GM18873 (cell line): ENCODE measurements at regions not wholly inside any gene's neighbourhood (a gene's known extent, or its start where the extent isn't known, plus 50 kb on each side); places are given as distances from the start of the nearest gene placed in this dataset.

ENCODE experiments used
- ATAC-seq: cut with Tn5 transposase; IDR thresholded peaks from one replicate; pipeline ENCODE4 v1.9.1; 2021; ENCODE audit warnings: mild to moderate bottlenecking, moderate library complexity, moderate number of reproducible peaks; ENCODE audit not compliant: unreplicated experiment, low FRiP score

DNA sequence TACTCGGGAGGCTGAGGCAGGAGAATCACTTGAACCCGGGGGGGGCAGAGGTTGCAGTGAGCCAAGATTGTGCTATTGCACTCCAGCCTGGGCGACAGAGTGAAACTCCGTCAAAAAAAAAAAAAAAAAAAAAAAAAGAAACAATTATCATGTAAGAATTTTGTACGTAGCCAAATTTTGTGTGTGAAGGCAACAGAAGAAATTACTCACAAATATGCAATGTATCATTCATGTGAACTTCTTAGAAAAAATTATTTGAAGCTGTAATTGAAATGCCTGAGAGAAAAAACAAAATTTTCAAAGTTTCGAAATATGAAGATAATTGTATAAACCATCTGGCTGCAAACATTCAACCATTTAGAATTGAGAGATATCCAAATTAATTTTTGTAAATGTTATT is 204.8 kb upstream of the PARD3B start:
- no peak for ATAC-seq

DNA sequence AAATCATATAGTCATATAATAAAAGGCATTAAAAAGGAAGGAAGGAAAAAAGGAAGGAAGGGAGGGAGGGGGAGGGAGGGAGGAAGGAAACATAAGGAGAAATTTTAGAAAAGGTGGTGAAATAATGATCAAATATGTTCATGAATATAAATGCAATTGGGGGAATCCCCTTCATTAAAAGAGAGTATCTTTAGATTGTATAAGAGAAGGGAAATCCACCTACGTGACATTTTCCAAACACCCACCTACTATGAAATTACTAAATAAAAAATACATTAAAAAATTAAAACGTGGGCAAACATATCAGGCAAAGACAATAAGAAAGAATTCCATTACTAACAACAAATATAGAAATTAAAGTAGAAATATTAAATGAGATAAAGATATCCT is 203.4 kb upstream of the PARD3B start:
- ATAC-seq, result no peak

DNA sequence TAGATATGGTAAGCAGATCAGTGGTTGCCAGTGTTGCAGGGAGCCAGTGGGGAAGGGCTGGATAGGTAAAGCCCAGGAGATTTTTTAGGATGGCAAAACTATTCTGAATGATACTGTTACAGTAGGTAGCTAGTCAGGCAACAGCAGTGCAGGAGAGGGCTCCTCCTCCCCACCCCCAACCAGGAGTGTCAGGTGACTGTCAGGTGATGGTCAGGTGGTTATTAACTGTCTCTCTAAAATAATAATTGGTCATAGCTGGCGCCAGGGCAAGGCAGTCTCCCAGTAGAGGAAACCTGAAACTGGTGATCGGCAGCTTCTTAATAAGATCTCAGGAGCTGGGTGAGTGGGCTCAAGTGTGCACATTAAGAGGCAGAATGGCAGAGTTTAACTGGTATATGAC is 201.6 kb upstream of the PARD3B start:
- no peak for ATAC-seq

DNA sequence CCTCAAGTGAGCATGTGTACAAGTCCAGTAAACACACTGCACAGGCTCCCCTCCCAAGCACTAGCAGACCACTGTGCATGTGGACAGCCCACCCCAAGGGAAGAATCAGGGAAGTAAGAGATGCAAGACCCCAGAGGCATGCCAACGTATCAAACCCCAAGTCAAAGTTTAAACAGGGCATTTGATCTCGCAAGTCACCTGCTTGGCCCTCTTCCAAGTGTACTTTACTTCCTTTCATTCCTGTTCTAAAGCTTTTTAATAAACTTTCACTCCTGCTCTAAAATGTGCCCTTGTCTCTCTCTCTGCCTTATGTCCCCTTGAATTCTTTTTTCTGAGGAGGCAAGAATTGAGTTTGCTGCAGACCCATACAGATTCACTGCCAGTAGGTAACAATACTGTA is 201.2 kb upstream of the PARD3B start:
- ATAC-seq, result no peak

DNA sequence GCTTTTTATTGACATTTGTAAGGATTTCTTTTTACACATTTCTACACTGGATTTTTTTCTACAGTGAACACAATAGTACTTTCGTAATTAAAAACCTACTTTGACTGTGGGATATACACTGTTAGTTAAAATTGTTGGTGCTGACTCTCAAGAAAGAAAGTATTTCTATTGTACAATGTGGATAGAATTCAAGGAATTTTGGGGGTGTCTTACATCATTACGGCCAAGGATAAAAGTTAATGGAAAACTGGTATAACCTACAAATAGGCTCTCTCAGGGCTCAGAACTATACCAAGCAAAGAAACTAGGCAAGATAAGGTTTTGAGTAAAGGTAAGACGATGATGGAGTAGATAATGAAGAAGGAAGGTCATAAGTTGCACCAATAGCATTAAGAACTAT is 198.4 kb upstream of the PARD3B start:
- no peak for ATAC-seq

DNA sequence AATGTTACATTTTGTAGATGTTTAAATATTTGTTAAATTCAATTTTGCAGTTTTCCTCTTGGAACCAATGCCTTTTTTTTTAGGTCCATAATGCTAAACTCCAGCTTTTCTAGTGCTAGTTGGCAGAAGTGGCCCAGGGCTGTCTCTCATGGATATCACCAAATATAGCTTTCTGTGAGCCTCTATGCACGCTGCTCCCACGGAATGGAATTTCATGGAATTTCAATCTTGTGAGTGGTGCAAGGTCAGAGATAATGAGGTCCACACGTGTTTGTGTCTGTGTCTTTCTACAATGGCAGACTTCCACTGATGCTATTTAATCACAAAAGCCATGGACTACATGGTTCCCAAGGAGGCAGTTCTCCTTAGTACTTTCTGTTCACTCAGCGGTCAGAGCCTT is 191.5 kb upstream of the PARD3B start:
- ATAC-seq, result no peak

DNA sequence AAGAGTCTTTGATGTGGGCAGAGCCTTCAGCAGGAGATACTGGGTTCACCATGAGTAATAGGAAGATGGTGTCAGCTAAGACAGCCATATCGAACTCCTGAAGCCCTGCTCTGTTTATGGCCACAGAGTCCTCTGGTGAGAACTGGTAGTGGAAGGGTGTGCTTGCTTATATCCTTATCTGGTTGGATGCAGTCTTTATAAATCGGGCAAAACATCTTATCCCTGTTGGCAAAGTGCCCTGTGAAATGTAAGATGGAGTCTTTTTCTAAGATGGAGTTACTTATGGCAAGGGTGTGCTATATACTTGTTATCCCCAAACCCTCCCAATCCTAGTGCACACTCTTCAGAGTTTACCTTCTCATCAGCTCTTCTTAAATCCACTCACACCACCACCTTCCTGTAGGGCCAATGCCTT is 190.8 kb upstream of the PARD3B start:
- no peak for ATAC-seq

DNA sequence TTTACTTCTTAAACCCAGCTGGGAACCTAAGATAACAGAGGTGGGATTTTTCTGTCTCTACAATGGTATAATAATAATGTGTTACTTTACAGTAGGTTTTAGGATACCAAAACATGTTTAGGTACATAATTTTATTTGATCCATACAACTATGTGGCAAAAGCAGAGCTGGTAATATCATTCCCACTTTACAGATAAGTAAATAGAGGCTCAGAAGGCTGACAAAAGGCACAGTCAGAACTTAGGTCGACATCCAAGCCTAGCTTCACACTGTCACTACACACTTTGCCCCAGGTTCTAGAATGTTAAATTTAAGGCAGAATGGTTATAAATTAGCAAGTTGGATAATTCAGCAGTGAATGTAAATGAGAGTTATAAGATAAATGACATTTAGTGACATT is 189.6 kb upstream of the PARD3B start:
- no peak for ATAC-seq

DNA sequence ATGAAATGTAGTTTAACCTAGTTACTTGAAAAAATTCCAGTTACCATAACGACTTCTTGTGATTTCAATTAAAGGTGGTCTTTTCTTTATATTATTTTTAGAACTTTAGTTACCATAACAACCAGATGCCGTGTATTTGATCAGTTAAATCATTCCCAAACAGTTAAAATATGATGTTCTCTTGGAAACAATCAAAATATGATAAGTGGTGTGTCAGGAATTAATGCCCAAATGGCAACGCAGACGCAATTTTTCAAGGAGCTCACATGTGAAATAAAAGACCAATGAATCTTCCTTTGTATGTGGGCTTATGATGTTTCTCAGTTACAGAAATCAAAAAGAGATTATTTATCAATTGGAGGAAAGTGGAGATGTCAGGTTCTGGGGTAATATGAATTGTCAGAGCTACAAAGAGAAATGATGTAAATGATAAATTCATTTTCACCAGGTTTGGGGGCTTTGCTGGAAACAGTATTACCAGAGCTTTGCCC is 189.1 kb upstream of the PARD3B start:
- no peak for ATAC-seq

DNA sequence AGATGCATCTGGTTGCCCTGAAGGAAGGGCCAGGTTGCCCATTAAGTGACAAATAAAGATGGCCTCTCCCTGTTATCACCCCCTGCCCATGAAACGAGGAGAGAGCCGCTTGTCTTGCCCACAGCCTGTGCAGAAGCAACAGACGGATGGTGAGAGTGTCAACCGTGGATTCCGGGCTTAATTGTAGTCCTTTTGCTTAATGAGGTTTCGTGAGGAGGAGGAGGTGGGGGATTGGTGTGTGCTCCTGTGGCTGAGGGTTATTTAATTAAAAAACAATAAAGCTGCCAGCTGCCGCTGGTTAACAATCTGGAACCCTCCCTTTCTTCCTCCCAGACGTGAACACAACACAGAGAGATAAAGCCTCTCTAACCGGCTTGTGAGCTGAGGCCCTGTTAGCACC is 188.0 kb upstream of the PARD3B start:
- no peak for ATAC-seq

DNA sequence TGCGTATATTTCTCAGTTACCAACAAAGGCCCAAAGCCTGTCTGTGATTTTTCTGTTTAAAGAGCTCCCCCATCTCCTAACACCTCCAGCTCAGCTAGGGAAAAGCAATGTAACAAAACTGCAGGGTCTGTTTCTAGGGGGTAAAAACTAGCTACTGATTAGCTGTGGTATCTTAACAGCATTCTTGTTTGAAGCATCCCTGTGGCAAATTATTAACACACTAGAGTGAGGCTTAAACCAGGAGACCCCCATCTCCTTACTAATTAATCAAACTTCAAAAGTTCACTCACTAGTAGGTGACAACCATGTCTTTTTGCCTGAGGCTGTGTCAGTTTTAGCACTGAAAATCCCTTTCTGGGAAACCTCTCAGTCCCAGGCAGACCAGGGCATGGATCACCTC is 186.2 kb upstream of the PARD3B start:
- no peak for ATAC-seq

DNA sequence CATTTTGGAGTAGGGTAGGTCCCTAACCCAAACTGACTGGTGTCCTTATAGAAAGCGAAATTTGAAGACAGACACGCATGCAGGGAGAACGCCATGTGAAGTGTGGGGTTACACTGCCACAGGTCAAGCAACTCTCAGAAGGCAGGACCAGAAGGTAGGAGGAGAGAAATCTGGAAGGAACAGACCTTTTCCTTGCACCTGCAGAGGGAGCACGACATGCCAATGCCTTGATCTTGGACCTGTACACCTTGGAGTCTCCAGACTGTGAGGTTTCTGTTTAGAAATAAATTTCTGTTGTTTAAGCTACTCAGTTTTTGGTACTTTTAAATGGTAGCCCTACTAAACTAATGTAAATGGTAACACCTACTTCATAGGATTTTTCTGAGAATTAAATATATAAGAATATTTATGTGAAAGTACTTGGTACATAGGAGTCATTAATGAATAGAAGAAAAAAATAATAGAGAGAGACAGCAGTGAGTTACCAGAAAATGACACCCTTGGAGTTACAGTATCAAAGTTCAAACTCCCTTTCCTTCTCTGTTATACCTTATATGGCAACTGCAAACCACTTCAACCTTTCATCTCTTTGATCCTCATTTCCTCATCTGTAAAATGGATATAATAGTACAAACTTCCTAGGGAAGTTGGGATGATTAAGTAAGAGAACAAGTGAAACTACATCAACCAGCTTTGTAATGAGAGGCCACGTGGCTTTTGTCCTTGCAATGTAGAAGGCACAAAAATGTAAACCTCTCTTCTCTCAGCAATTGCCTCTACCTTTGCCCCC is 184.9 kb upstream of the PARD3B start:
- ATAC-seq, result no peak

DNA sequence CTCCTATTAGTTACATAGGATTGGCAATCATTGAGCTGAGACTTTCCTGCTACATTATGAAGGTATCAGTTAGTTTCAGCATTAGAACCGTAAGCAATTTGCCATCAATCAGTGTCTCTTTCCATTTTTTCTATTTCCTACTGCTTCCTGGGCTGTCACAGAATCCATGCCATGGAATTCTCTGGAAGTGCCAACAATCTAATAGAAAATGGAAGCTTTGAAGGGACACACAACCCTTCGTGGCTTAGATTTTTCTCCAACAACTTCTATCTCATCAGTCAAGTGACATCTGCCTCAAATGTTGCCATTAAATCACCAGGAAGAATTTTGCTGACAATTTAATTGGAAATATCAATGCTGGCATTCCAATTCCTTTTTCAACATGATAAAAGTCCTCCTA is 183.5 kb upstream of the PARD3B start:
- ATAC-seq, result no peak

DNA sequence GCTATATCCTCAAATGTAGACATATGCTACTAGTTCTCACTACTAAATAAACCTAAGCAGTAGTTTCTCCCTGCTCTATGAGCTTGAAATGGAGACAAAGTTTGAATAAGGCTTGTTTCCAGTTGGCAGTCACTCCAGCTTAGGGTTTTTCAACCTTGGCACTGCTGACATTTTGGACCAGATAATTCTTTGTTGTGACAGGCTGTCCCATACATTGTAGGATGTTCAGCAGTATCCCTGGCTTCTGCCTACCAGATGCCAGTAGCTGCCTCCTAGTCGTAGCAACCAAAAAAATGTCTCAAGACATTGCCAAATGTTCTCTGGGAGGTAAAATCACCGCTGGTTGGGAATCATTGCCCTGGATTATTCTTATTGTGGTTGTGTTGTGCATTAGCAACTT is 182.7 kb upstream of the PARD3B start:
- no peak for ATAC-seq

DNA sequence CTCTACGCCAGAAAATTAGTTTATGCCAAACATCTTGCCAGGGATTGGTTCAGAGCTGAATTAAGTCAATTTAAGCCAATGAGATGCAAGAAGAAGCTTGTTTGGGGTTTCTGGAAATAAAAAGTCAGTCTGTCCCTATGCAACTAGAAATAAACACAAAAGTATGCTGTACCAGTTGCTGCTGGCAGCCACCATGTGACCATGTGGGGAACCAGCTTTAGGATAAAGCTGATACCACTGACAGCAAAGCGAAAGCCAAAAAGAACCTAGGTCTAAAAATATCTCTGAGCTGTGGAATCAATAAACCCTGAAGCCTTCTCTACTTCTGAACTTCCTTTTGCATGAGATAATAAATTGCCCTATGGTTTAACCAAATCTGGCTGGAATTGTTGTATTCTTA is 181.8 kb upstream of the PARD3B start:
- ATAC-seq, result no peak

DNA sequence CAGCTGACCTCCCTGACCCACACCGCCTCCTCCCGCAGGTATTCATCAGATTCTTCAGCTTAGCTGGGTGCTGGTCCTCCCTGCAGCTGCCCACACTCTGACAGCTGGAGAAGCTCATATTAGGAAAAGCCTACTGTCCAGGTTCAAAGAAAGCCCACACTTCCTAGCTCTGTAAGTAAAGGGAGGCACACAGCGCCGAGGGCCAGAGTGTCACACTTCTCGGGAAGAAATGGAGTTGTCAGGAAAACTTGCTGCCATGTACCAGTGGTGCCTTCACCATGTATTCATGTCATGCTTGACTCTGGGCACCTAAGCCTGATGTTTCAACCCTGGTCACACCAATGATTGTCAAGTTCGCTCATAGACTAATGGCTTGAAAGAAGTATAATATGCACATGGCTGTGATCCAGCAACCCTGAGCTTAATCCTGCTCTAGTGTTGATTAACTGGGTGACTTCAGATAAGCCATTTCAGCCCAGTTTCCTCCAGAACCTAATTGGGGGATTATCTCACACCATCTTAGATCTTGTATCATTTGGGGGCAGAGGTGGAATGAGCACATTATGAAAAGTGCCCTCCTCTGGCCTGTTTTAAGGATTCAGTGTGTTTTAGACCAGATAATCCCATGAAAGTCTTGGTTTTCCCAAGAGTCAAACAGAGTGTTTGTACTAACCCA is 180.3 kb upstream of the PARD3B start:
- no peak for ATAC-seq

DNA sequence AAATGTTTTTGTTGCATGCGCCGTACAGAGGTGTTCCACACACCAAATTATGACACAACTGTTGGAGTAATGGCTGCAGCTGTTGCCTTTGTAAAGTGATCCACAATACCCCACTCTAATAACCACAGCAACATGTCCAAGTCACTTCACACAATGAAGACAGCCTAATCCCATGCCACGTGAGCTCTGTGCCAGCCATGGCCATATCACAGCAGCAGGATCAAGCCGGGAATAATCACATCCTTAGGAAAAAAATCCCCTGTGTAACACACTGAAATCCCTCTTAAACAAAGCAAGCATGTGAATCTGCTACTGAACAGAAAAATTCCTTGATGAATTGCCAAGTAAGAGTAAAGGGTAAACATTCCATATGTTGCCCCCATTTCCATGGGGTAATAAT is 179.5 kb upstream of the PARD3B start:
- ATAC-seq, result no peak

DNA sequence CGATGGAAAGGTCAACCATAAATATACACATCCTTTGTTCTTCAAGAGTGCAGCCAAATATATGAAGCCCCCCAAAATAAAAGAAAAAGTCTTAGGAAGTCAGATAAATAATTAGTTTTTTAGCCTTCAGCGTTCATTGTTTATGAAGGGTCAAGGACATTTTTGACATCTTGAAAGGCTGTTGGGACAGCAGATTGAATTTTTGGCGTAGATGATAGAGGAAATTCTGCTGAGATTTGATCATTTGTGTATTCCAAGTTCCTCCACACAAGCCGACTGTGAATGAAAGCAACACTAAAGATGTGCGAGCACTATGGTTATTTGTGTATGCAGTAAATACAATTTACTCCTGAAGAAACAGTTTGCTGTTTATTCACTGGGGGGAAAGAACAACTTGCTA is 177.8 kb upstream of the PARD3B start:
- ATAC-seq, result no peak

DNA sequence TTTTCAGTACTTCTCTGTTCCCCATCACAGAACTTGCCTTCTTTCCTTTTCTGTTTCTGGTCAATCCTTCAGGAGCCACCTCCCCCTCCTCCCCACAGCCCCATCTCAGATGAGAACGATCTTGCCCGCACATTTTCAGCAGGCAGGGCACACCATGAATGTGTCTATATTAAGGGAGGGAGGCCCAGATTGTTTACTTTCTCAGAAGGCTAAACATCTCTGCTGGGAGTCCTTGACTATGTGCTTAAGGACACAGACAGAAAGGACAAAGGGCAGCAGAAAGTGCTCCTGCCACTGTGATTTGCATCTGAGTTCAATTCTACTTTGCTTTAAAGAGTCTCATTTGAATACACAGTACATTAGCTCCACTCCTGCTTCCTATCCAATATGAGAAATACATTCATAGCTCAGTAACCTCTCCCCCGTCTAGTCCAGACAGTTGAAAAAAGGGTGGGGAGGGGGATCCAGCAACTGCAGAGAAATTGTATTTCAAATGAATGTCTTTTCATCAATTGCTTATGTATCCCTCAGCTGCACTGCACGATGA is 175.0 kb upstream of the PARD3B start:
- no peak for ATAC-seq

DNA sequence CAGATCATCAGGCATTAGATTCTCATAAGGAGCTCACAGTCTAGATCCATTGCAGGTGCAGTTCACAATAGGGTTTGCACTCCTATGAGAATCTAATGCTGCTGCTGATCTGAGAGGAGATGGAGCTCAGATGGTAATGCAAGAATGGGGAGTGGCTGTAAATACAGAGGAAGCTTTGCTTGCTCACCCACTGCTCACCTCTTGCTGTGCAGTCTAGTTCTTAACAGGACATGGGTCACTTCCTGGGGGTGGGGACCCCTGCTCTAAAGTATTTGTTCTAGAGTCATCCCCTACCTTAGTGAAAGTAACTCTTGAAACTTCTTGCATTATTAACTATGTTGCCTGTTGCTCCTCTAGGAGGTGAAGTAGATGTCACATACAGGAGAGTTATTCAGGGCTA is 171.3 kb upstream of the PARD3B start:
- no peak for ATAC-seq

DNA sequence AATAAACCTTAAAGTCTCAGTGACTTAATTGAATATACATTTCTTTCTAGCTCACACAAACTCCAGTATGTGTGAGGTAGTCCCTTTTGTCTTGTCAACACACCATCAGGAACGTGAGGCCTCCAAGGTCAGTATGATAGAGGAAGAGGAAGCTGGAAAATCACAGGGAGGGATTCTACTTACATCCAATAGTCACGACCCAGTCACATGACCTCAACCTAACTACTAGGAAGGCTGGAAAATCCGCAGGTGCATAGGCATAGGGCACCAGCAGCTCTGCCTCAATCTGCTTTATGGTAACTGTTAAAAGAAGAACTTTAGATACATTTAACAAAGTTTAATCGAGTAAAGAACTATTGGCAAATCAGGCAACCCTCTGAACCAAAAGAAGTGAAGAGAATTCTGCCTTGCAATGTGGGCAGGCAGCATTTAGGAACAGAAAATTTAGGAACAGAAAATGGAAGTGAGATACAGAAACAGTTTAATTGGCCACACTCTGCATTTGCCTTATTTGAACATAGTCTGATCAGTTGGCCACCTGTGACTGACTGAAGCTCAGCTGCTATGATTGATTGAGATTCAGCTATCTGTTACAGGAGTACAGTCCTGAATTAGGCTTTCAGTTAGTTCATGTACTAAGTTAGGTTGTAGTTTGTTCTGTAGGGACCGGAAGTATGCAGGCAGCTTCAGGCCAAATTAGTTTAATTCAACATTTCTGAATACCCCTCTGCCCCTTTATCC is 165.0 kb upstream of the PARD3B start:
- no peak for ATAC-seq
